Loucy (cell line): ENCODE measurements at regions not wholly inside any gene's neighbourhood (a gene's known extent, or its start where the extent isn't known, plus 50 kb on each side); places are given as distances from the start of the nearest gene placed in this dataset.

Source experiments
- CTCF ChIP-seq: fragments of 200-600 bp; sonication (generic); conservative IDR thresholded peaks from 2 replicates; pipeline ENCODE4 v1.5.1; 2014; ENCODE audit warnings: mild to moderate bottlenecking, antibody characterized with exemption, low read length
- EZH2phosphoT487 ChIP-seq: fragments of 200-600 bp; IDR thresholded peaks from 2 replicates; pipeline ENCODE4 v1.6.1; 2018; ENCODE audit warnings: antibody characterized with exemption, mild to moderate bottlenecking, moderate library complexity, borderline replicate concordance

- TF ChIP-seq CTCF (no peak), EZH2phosphoT487 (no peak)
Measured at GRCh38 chr2:103739186-103739585, 977.4 kb downstream of the TMEM182 start.
